Suppressor macrophage treated with lipopolysaccharide for 4 hours (primary cell): ENCODE measurements at regions not wholly inside any gene's neighbourhood (a gene's known extent, or its start where the extent isn't known, plus 50 kb on each side); places are given as distances from the start of the nearest gene placed in this dataset.

ENCODE experiments used
- DNase-seq: peaks from one replicate; pipeline ENCODE4 v3.0.0-alpha.2; 2020

DNA sequence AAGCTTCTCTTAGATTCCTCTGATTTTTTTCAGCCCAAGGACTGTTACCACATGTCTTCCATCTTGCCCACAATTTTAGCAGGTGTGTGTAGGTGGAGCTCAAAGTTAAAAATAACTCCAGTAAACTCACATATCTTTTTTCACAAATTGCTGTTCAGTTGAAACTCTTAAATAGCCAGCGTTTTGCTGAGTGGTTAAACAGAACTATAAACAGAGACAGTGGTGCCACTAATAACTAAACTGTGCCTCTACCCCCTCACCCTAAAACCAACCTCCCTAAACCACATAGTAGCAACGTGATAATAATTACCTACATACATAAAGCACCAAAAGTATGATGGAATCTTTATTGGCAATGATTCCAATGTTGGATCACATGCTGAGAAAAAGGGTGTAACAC is 525.1 kb downstream of the PDCD6IP start:
- no peak for DNase-seq

DNA sequence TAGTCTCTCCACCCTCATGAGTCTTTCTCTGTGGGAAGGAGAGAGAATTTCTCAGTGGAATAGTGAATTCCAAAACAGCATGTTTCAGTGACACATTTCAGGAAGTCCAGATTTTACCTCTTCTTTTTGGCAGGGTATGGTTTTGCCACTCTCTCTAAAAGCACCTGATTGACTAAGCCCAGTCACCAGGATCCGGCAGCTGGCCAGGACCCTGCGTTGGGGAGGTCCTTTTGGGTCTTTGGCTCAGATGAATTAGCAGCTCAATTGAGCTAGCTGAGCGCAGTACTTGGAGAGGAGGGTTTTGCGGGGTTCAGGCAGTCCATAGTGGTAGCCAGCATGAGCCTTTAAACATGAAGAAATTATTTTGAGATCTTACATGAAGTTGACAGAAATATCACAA is 548.2 kb downstream of the PDCD6IP start:
- no peak for DNase-seq

DNA sequence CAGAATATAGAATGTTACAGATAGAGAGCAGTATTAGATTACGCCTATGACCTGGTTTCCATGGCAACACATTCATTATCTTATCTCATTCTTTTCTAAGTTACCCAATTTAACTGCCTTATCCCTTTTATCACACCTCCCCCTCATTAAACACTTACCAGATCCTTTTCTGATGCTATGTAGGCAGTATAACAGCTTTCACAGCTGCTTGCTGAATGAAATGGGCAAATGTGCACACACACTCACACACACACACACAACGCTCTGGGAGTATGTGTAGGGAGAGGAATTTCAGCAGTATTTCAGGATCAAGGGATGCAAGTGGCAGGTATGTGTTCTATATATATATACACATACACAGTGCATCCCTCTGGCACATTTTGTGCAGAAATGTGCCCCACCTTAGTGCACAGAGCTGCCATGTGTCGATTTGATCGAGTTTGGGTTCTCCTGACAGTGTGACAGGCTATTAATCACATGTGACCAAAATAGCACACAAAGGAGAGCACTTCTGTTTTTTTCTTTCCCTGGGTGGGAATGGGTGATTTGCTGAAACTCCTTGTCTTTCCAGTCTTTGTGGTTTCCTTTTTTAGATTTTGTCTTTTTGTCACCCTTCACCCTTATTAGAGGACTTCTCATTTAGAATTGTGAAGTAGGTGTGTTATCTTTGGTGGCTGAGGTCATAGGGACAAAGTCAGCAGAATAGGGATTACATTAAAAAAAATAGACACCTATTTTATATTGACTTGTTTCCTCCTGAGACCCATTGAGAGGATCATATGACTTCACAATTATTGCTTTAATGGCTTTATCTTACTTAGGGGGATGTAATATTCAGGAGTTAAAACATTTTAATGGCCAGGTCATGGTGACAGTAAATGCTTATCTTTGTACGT is 553.7 kb downstream of the PDCD6IP start:
- DNase-seq = no peak

DNA sequence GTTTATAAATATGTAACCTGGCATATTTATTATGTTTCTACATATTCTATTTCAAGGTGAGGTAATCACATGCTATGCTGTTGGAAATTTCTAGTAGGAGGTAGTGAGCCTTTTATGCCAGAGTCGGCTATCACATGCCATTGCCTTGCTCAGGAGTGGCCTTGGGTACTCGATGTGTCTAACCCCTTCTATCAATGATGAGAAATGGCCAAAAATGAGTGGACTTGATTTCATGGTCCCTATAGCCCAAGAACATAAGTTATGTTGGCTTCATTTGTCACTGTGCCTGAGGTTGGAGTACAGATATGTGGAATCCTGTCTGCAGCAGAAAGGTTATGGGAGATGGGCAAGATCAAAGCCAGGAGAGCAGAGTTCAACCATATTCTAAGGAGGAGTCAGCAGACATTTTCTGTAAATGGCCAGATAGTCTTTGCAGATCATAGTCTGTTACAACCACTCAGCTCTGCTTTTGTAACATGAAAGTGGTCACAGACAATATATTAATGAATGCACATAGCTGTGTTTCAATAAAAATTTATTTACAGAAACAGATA is 554.4 kb downstream of the PDCD6IP start:
- DNase-seq = no peak

DNA sequence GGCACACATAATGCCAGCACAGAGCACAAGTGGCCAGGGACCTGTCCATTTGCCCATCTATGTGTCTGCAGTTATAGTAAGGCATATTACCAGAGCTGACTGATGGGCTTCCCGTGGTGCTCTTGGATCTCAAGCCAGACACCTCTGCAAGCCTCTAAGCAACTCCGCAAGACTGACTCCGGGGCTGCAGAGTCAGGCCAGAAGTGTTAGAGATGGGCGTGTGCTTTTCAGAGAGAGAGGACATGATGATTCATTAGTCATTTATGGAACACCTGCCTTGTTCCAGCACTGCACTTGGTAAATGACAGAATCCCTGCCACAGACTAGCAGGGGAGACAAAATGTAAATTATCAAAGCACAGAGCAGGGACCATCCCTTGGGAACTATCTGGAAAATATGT is 559.0 kb downstream of the PDCD6IP start:
- DNase-seq = no peak

DNA sequence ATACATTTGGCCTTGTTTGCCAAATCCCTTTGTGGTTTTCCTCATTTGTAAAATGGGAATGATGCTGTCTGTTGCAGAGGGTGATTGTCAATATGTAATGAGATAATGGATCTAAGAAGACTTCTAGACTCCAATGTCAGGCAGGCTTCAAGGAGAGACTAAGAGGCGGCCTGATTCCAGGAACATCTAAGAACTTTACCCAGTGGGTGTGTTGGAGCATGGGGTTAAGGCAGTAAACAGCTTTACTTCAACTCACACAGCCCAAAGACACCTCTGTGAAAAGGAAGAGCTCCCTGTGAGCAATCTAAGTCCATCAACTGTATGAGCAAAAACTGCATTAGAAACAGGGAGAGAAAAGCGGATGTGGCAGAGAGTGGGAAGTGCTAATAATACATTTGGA is 560.6 kb downstream of the PDCD6IP start:
- DNase-seq = no peak

DNA sequence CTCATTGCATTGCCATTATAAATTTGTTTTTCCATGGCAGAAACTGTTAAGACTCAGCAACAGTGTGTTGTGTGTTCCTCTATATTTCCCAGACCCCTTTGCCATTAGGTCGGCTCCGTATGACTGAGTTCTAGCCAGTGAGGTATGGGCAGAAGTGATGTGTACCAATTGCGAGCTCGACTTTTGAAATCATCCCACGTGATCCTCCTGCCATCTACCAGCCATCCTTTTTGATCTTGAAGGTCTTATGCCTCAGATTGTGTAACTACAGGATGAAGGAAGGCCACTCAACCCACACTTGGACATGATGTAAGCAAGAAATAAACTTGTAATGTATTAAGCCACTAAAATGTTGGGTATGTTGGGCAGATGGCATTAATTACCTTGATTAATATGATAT is 562.3 kb downstream of the PDCD6IP start:
- peak; percentile 67 for DNase-seq

DNA sequence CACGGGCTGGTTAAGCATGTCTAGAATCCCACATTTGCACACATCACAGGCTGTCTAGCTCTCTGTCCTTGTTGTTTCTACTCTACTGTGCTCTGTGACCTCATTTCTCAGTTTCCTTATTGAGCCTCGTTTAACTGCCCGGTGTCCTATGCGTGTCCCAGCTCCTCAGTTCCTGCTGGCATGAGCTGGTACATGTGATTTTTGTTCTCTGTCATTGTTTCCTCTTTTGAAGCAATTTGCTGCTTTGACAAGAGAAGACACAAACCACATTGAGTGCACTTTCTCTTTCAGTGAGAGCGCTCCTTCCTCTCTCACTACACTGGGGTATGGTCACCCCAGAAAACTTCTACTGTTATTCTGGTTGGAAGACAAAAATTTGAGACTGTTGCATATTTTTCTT is 563.5 kb downstream of the PDCD6IP start:
- peak; percentile 92 for DNase-seq

DNA sequence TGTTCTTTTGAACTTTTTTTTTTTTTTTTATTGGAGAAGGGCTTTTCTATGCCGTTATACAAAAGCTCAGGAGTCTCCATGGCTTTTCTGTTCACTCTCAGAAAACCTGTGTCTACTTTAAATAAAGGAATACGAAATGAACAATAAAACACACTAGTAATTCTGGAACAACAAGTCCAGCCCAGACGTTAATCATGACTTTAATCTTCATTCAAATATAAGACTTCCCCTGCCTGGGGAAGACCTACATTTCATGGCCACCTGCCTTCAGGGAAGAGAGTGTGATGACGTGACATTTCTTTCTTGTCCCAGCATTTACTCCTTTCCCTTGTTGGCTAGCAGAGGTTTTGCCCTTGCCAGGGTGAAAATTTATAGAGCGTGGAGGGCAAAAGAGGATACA is 564.5 kb downstream of the PDCD6IP start:
- no peak for DNase-seq

DNA sequence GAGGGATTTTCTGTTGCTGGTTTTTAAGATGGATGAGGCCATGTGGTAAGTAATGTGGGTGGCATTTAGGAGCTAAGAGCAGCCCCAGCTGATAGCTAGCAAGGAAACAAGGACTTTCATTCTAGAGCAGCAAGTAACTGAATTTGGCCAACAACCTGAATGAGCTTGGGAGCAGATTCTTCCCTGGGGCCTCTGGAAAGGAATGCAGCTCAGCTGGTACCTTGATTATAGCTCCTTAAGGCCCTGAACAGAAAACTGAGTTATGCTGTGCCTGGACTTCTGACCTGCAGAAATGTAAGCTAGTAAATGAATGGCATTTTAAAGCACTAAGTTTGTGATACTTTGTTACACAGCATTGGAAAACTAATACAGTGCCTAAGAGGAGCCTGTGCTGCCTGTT is 565.5 kb downstream of the PDCD6IP start:
- DNase-seq = peak; percentile 12

DNA sequence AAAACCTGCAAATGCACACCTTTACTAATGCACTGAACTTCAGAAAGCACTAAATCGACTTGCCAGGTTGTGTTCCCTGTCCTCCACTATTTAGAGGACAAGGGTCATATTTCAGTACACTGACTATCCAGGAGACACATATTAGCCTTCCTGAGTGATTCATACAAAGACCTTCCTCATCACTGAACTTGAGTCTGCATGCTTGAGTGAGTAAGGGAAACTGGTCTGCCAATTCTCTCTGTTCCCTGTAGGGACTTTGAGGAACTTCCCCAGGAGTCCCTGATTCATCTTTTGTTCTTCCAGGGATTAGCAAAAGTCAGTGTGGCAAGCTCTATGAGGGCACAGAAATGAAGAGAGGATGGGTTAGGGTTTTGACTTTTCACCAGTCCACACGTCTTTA is 565.9 kb downstream of the PDCD6IP start:
- DNase-seq = peak; percentile 79

DNA sequence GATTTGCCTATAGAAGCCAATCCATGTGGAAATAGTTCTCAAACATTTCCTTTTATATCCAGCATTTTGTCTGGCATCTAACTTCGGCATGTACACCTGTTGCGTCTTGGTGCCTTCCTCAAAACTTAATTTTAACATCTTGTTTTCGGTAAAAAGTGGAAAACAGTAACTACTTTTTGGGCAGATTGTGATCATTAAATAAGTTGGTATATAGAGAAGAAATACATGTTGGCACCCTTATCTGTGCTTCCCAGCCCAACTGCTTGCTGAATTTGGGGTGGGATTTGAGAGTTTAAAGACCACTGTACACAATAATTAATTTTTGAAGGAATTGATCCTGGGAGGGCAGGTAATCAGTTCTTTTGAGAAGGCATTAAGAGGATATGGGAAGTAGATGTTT is 566.8 kb downstream of the PDCD6IP start:
- no peak for DNase-seq

DNA sequence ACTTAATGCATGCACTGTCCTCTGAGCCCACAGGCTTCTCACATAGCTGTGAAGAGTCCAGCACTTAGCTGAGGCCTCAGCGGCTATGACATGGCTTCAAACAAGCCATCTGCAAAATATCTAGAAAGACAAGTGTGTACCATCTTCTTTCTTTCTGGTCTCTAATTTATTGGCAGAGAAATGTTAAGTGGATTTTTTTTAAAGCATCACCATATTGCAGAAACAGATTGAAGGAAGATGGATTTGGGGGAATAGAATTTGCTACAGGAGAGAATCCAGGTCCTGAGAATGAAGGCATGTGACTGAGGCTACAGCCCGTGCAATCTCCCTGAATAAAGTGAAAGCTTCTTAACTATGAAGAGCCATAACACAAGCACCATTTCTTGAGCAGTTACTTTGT is 567.3 kb downstream of the PDCD6IP start:
- no peak for DNase-seq

DNA sequence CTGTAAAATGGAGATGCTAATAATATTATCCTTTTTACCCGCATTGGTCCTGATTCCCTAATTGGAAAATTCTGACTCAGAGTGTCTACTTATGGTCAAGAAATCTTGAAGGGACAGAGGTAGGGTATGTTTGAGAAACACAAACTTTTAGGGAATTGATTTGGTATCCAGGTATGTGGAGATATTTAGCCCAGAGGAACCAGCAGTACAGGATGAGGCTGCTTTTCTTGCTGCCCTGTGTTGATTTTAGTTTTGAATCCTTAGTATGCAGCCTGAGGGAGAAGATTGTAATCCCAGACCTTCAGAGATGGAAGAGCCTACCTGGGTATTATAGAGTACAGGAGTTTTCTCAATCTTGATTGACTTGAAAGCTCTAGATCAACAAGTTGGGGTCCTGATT is 569.1 kb downstream of the PDCD6IP start:
- DNase-seq = no peak

DNA sequence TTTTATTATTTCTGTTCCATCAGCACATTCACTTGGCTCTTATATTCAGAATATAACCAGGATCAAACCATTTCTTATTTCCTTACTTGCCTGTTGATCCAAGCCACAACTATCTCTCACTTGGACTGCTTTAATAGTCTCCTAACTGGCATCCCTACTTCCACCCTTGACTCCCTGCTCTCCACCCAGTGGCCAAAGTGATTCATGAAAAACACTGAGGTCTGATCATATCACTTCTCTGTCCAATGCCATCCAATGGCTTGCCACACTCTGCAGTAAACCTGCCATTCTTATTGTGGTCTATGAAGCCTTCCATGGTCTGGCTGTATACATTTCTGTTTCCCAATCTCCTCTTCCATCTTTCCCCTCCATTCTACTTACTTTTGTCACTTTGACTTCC is 576.1 kb downstream of the PDCD6IP start:
- no peak for DNase-seq

DNA sequence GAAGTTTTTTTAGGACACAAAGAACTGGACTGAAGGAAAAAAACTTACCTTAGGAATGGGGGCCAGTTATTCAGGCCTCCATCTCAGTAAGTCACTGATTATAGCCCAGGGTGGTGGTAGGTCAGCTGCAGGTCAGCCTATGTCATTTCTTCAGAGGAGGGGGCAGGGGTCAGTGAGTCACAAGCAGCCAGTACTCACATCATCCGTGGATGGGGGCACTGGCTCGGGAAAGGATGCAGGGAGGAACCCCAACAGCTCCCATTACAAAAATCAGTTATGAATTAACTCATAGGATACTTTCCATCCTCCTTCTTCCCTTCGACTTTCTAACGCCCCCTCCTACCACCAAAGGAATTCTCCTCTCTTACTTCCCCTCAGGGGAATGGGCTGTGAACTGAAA is 578.3 kb downstream of the PDCD6IP start:
- DNase-seq = no peak

DNA sequence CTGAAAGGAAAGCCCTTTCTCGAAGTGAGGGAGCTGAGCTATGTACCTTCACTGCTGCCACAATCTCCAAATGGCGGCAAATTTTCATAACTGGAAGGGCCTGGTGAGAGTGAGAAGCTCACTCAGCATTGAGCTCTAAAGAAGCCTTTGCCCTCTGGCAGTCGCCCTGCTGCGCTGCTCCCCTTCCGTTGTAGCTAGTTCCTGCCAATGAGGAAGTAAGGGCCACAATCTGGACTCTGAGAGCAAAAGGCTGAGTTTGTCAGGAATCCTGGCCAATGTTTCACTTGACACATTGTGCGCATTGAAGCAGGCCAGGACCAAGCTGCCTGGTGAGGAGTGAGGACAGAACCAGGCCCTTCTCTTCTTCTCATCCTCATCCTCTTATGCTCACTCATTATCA is 579.5 kb downstream of the PDCD6IP start:
- no peak for DNase-seq

DNA sequence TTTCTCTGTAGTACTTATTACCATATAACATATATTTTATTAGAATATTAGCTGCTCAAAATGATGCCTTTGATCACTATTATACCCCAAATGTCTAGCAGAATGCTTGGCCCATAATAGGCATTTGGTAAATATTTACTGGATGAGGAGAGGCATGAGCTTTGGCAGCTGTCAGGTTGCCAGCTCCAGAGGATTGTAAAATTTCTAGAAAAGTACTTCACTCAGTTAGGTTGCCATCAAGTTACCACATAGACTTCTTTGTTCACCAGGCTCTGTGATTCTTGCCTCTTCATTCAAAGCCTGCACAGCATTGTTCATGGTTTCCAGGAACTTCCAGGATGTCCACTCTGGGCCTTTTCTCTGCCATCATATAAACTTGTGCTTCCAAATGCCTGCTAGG is 582.8 kb downstream of the PDCD6IP start:
- DNase-seq = no peak

DNA sequence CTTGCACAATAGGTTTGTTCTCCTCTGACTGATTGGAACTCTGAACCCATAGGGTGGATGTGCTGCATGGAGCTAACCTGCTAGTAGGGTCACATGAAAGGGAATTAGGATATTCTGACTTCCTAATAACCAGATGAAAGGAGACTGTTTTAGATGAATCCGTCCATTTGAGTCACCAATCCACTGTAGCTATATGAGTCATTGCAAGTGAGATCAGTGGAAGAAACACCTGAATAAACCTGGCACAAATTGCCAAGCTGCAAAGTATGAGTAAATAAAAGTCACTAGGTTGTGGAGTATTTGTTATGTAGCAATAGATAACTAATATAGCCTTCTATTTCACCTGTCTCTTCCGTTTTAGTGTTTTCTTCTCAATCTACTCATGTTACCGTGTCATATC is 584.4 kb downstream of the PDCD6IP start:
- DNase-seq = no peak

DNA sequence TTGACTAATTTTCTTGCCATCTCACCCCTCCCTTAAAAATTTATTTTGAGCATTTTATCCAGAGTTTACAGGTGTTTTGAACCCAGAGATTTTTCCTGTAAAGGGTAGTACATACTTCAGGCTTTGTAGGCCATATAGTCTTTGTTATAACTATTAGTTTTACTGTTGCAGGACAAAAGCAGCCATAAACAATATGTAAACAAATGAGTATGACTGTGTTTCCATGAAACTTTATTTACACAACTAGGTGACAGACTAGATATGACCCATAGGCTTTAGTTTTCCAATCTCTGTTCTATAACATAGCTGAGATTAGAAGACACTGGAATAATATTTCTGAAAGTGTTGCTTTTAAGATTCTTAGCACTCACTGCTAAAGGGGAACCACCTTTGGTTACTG is 587.9 kb downstream of the PDCD6IP start:
- DNase-seq = no peak

DNA sequence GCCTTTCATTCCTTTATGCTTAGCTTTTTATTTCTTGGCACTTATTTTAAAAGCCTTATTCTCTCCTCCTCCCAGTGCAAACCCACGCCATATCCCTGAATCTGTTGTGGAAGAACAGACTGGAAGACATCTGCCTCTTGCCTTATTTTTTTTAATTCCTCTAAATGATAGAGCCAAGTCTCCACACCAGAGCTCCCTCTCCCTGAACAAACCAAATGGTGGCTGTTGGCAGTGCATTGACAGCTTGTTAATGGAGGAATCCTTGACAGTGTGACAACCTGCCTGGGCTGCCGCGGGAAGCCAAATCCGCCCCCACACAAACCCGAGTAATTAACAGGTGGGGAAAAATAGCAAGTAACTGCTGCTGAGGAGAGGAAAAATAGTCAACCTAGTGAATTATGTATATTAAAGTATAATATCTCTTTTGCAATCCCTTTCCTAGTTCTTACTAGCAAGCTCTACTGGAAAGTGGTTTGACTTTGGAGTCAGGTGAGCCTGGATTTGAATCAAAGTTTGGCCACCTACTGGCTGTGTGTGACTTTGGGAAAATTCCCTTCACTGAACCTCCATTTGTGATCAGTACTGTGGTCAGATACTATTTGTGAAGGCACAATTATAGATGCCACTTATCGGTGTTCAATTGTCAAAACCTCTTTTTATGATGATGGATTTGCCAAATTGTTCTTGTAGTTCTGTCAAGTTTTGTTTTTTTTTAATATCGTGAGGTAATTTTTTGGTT is 589.6 kb downstream of the PDCD6IP start:
- DNase-seq = no peak

DNA sequence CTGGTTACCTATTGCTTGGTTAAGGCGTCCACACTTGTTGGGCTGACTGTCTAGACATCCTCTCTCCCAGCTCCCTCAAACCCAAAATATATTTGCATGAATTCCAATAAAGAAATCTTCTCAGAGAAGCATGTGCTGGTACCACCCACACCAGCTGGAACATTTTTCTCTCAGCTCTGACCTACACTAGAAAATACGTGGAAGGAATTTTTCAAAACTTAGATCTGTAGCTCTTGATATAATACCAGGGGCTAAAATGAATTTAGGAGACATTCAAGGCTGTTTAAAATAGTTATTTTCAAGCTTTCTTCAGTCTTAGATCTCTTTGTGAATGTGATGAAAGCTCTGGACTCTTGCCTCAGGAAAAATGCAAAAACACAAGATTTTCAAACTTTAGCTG is 590.4 kb downstream of the PDCD6IP start:
- DNase-seq = no peak

DNA sequence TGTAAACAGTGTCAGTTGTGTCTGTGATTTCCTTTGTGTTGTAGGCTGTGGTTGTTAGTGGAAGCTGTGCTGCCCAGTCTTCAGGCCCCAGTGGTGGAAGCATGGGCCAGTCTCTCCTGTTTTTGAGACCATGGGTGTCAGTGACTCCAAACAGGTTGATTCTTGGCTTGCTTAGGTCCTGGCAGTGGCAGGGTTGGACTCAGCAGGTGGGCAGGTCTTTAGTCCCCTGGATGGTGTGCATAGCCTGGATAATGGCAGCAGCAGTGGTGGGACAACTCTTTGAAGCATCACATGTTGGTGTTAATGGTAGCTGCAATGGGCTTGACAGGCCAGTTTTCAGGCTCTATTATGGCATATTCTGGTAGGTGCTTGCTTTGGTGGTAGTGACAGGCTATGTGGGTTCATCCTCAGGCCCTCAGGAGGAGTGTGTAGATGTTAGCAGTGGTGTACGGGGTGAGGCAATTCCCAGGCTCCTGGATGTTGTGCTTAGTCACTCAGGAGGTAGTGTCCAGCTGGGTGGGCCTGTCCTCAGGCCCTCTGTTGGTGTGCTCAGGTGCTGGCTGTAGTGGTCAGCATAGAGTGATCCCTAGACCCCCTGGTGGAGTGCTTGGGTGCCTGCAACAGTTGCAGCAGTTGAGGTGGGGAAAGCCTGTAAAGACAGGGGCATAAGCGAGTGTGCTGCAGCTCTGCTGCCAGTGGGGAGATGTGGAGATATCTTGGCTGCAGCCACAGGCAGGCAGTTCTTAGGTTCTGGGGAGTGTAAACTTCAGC is 596.7 kb downstream of the PDCD6IP start:
- no peak for DNase-seq
